ENCODE measurements at regions not wholly inside any gene's neighbourhood (a gene's known extent, or its start where the extent isn't known, plus 50 kb on each side); places are given as distances from the start of the nearest gene placed in this dataset.

DNA sequence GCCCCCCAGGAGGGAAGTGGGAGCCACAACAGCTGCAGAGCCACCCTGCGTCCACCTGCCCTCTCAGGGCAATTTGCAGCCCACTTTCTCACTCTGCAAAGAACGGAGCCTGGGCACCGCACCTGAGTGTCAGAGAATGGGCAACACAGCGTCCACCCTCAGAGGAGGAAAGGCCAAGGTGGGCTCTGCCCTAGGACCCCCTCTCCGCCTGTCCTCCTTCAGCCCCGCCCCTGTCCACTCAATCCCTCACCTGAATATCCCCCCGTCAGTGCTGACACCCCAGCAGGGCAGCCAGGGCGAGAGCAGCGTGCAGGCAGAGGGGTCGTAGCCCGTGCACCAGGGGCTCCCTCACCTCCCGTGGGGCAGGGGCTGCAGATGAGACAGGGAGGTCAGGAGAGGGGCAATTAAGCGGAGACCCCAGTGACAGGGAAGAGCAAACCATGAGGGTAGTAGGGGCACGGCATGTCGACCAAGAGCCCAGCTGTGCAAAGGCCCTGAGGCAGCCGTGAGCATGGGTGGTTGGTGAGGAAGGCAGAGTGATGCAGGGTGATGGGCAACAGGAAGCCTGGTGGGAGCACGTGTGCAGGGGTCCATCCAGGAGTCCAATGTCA lies 140.3 kb downstream of the OLFM1 start:
- TF ChIP-seq, protein P1, sequence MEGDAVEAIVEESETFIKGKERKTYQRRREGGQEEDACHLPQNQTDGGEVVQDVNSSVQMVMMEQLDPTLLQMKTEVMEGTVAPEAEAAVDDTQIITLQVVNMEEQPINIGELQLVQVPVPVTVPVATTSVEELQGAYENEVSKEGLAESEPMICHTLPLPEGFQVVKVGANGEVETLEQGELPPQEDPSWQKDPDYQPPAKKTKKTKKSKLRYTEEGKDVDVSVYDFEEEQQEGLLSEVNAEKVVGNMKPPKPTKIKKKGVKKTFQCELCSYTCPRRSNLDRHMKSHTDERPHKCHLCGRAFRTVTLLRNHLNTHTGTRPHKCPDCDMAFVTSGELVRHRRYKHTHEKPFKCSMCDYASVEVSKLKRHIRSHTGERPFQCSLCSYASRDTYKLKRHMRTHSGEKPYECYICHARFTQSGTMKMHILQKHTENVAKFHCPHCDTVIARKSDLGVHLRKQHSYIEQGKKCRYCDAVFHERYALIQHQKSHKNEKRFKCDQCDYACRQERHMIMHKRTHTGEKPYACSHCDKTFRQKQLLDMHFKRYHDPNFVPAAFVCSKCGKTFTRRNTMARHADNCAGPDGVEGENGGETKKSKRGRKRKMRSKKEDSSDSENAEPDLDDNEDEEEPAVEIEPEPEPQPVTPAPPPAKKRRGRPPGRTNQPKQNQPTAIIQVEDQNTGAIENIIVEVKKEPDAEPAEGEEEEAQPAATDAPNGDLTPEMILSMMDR (IDR thresholded peaks at IDR 0.05), result no peak
- TF ChIP-seq POLR2A (IDR thresholded peaks at IDR 0.05), result no peak

Data from vagina (tissue), 2 donors.